Adipocyte (in vitro differentiated cells): ENCODE measurements at regions not wholly inside any gene's neighbourhood (a gene's known extent, or its start where the extent isn't known, plus 50 kb on each side); places are given as distances from the start of the nearest gene placed in this dataset.
"Not testable (repeated sequence)": the region's sequence is repeated elsewhere in the genome, so short reads cannot be mapped to it uniquely, and the experiment has no call there.

Experiments
- DNase-seq: peaks from one replicate; pipeline ENCODE4 v3.0.0-alpha.2; 2015; ENCODE audit warnings: low read depth
- H3K27me3 ChIP-seq: replicated peaks from 2 replicates; pipeline ENCODE4 v1.7.0; 2013; ENCODE audit warnings: mild to moderate bottlenecking, low read length, moderate library complexity; ENCODE audit not compliant: control insufficient read depth, insufficient read depth
- H3K36me3 ChIP-seq: 2 replicates; pipeline ENCODE4 v1.7.0; 2013; ENCODE audit warnings: low read length, mild to moderate bottlenecking, moderate library complexity; ENCODE audit not compliant: control insufficient read depth, insufficient read depth, severe bottlenecking
- H3K4me1 ChIP-seq: 2 replicates; pipeline ENCODE4 v1.7.0; 2013; ENCODE audit warnings: mild to moderate bottlenecking, low read length, moderate library complexity; ENCODE audit not compliant: control insufficient read depth, insufficient read depth
- H3K4me3 ChIP-seq: 2 replicates; pipeline ENCODE4 v1.7.0; 2013; ENCODE audit warnings: mild to moderate bottlenecking, low read length, moderate library complexity
- H3K9ac ChIP-seq: 2 replicates; pipeline ENCODE4 v1.7.0; 2013; ENCODE audit warnings: mild to moderate bottlenecking, low read length, moderate library complexity
- H3K9me3 ChIP-seq: 2 replicates; pipeline ENCODE4 v1.7.0; 2013; ENCODE audit warnings: mild to moderate bottlenecking, low read length, moderate library complexity; ENCODE audit not compliant: control insufficient read depth

GRCh38 chr13:20311596-20311995, 79.5 kb upstream of the GJB6 start:
- DNase-seq, result no peak
- H3K9me3 ChIP-seq, result peaks cover 24% of the 10 kb centered on the region
- no peak overlapping the region for H3K4me3 ChIP-seq
- H3K9ac ChIP-seq, result no peak overlapping the region
- peaks cover 6% of the 10 kb centered on the region for H3K27me3 ChIP-seq
- H3K4me1 ChIP-seq, result no peaks in the 10 kb centered on the region
- H3K36me3 ChIP-seq, result no peaks in the 10 kb centered on the region

GRCh38 chr13:20311022-20311421, 78.9 kb upstream of the GJB6 start:
- no peak overlapping the region for H3K9ac ChIP-seq
- H3K27me3 ChIP-seq, result peaks cover 2% of the 10 kb centered on the region
- no peaks in the 10 kb centered on the region for H3K36me3 ChIP-seq
- no peak overlapping the region for H3K4me3 ChIP-seq
- no peak for DNase-seq
- peaks cover 24% of the 10 kb centered on the region for H3K9me3 ChIP-seq
- H3K4me1 ChIP-seq, result no peaks in the 10 kb centered on the region

- Histone ChIP-seq H3K9ac (no peak overlapping the region), H3K4me3 (no peak overlapping the region), H3K36me3 (no peaks in the 10 kb centered on the region), H3K9me3 (peaks cover 24% of the 10 kb centered on the region), H3K4me1 (peaks cover 4% of the 10 kb centered on the region), H3K27me3 (peaks cover 6% of the 10 kb centered on the region)
- no peak for DNase-seq
Observed at GRCh38 chr13:20306039-20306438, 73.9 kb upstream of the GJB6 start.

- Histone ChIP-seq H3K9ac (no peak overlapping the region), H3K36me3 (no peaks in the 10 kb centered on the region), H3K27me3 (peaks cover 6% of the 10 kb centered on the region), H3K9me3 (peaks cover 24% of the 10 kb centered on the region), H3K4me3 (no peak overlapping the region), H3K4me1 (peaks cover 4% of the 10 kb centered on the region)
- DNase-seq, result no peak
Observed at GRCh38 chr13:20305587-20305986, 73.5 kb upstream of the GJB6 start.

- not testable (repeated sequence) for DNase-seq, H3K27me3 ChIP-seq, H3K9ac ChIP-seq
Observed at GRCh38 chr13:20304061-20304460, 71.9 kb upstream of the GJB6 start.

GRCh38 chr13:20303636-20304035, 71.5 kb upstream of the GJB6 start:
- peaks cover 6% of the 10 kb centered on the region for H3K27me3 ChIP-seq
- H3K9ac ChIP-seq, result no peak overlapping the region
- no peak for DNase-seq
- no peaks in the 10 kb centered on the region for H3K36me3 ChIP-seq
- no peak overlapping the region for H3K4me3 ChIP-seq
- peaks cover 17% of the 10 kb centered on the region for H3K9me3 ChIP-seq
- H3K4me1 ChIP-seq, result peaks cover 4% of the 10 kb centered on the region

More at GRCh38 chr13:20304061-20304460, 71.9 kb upstream of the GJB6 start:
- not testable (repeated sequence) for H3K36me3 ChIP-seq, H3K4me3 ChIP-seq, H3K4me1 ChIP-seq
- peaks cover 20% of the 10 kb centered on the region for H3K9me3 ChIP-seq

- Histone ChIP-seq H3K27me3 (peaks cover 11% of the 10 kb centered on the region), H3K9ac (peak overlapping the region; percentile 56), H3K4me3 (peak overlapping the region; percentile 60), H3K4me1 (peaks cover 4% of the 10 kb centered on the region), H3K9me3 (no peaks in the 10 kb centered on the region), H3K36me3 (no peaks in the 10 kb centered on the region)
- DNase-seq, result no peak
Observed at GRCh38 chr13:20301403-20302071, 69.4 kb upstream of the GJB6 start.

- Histone ChIP-seq H3K4me3 (peak overlapping the region; percentile 60), H3K9me3 (no peaks in the 10 kb centered on the region), H3K36me3 (no peaks in the 10 kb centered on the region), H3K27me3 (peaks cover 11% of the 10 kb centered on the region), H3K4me1 (peaks cover 4% of the 10 kb centered on the region), H3K9ac (peak overlapping the region; percentile 56)
- DNase-seq, result no peak
Observed at GRCh38 chr13:20301015-20301402, 68.9 kb upstream of the GJB6 start.

- peaks cover 8% of the 10 kb centered on the region for H3K27me3 ChIP-seq
- DNase-seq, result no peak
- peaks cover 4% of the 10 kb centered on the region for H3K4me1 ChIP-seq
Observed at GRCh38 chr13:20297181-20297580, 65.1 kb upstream of the GJB6 start.

GRCh38 chr13:20295956-20296355, 63.8 kb upstream of the GJB6 start:
- Histone ChIP-seq H3K4me1 (no peaks in the 10 kb centered on the region), H3K27me3 (peaks cover 5% of the 10 kb centered on the region), H3K9me3 (no peaks in the 10 kb centered on the region), H3K36me3 (no peaks in the 10 kb centered on the region), H3K9ac (no peak overlapping the region), H3K4me3 (no peak overlapping the region)
- no peak for DNase-seq

More at GRCh38 chr13:20297181-20297580, 65.1 kb upstream of the GJB6 start:
- Histone ChIP-seq H3K9me3 (no peaks in the 10 kb centered on the region), H3K36me3 (no peaks in the 10 kb centered on the region), H3K9ac (no peak overlapping the region), H3K4me3 (no peak overlapping the region)

- DNase-seq, result no peak
- no peaks in the 10 kb centered on the region for H3K36me3 ChIP-seq
- H3K9ac ChIP-seq, result no peak overlapping the region
- peaks cover 2% of the 10 kb centered on the region for H3K9me3 ChIP-seq
- no peaks in the 10 kb centered on the region for H3K4me1 ChIP-seq
- peaks cover 5% of the 10 kb centered on the region for H3K27me3 ChIP-seq
- no peak overlapping the region for H3K4me3 ChIP-seq
Observed at GRCh38 chr13:20294497-20294896, 62.4 kb upstream of the GJB6 start.

GRCh38 chr13:20292301-20292700, 60.2 kb upstream of the GJB6 start:
- not testable (repeated sequence) for H3K4me1 ChIP-seq, H3K36me3 ChIP-seq, H3K4me3 ChIP-seq, H3K9me3 ChIP-seq, H3K27me3 ChIP-seq, DNase-seq, H3K9ac ChIP-seq
